Neuronal stem cell (in vitro differentiated cells): ENCODE measurements at regions not wholly inside any gene's neighbourhood (a gene's known extent, or its start where the extent isn't known, plus 50 kb on each side); places are given as distances from the start of the nearest gene placed in this dataset.

Source experiments
- DNase-seq: peaks from one replicate; pipeline ENCODE4 v3.0.0-alpha.2; 2013; ENCODE audit warnings: low spot score
- H2AFZ ChIP-seq: one replicate; pipeline ENCODE4 v1.6.1; 2013; ENCODE audit warnings: mild to moderate bottlenecking, low read length, inconsistent platforms
- H2AK5ac ChIP-seq: 2 replicates; pipeline ENCODE4 v1.6.1; 2013; ENCODE audit warnings: low read depth, mild to moderate bottlenecking, inconsistent platforms, low read length, moderate library complexity, mixed read lengths
- H2BK120ac ChIP-seq: 2 replicates; pipeline ENCODE4 v1.6.1; 2013; ENCODE audit warnings: low read depth, mild to moderate bottlenecking, inconsistent platforms, low read length, moderate library complexity, mixed read lengths
- H2BK12ac ChIP-seq: one replicate; pipeline ENCODE4 v1.6.1; 2013; ENCODE audit warnings: low read length, inconsistent platforms
- H2BK15ac ChIP-seq: 2 replicates; pipeline ENCODE4 v1.6.1; 2013; ENCODE audit warnings: mild to moderate bottlenecking, low read length, inconsistent platforms, mixed read lengths
- H2BK5ac ChIP-seq: one replicate; pipeline ENCODE4 v1.6.1; 2013; ENCODE audit warnings: inconsistent platforms, mild to moderate bottlenecking, low read length, moderate library complexity
- H3K14ac ChIP-seq: one replicate; pipeline ENCODE4 v1.6.1; 2013; ENCODE audit warnings: low read length, inconsistent platforms
- H3K18ac ChIP-seq: 2 replicates; pipeline ENCODE4 v1.6.1; 2013; ENCODE audit warnings: low read length, inconsistent platforms
- H3K23ac ChIP-seq: 2 replicates; pipeline ENCODE4 v1.6.1; 2013; ENCODE audit warnings: low read depth, mild to moderate bottlenecking, mixed read lengths, low read length, inconsistent platforms; ENCODE audit not compliant: poor library complexity
- H3K27ac ChIP-seq: replicated peaks from 3 replicates; pipeline ENCODE4 v1.5.1; 2013; ENCODE audit warnings: low read length, inconsistent platforms
- H3K27me3 ChIP-seq, 3 experiments: 2 replicates each; pipeline ENCODE4 v1.6.1; 2013; ENCODE audit warnings: low read length in 3 of 3, mild to moderate bottlenecking in 2 of 3, inconsistent platforms in 1 of 3, low read depth in 1 of 3, mixed read lengths in 1 of 3, moderate library complexity in 1 of 3; ENCODE audit not compliant: control insufficient read depth in 3 of 3, insufficient read depth in 3 of 3
- H3K36me3 ChIP-seq, 2 donors: replicated peaks in 1 of 2; 2 replicates each; pipeline ENCODE4 v1.6.1; 2013; ENCODE audit warnings: low read length in 2 of 2; ENCODE audit not compliant: control insufficient read depth in 2 of 2, insufficient read depth in 2 of 2
- H3K4ac ChIP-seq: 2 replicates; pipeline ENCODE4 v1.6.1; 2013; ENCODE audit warnings: inconsistent platforms, mild to moderate bottlenecking, low read length, moderate library complexity
- H3K4me1 ChIP-seq, 2 donors: 1 replicate in 1 of 2; 2 replicates in 1 of 2; pipeline ENCODE4 v1.6.1; 2013; ENCODE audit warnings: low read length in 2 of 2, low read depth in 1 of 2; ENCODE audit not compliant: control insufficient read depth in 2 of 2, insufficient read depth in 1 of 2
- H3K4me2 ChIP-seq: one replicate; pipeline ENCODE4 v1.6.1; 2013; ENCODE audit warnings: mild to moderate bottlenecking, low read length, inconsistent platforms; ENCODE audit not compliant: insufficient read depth, poor library complexity, severe bottlenecking
- H3K4me3 ChIP-seq, 2 donors: 2 replicates each; pipeline ENCODE4 v1.5.1; 2013; ENCODE audit warnings: low read length in 2 of 2, mild to moderate bottlenecking in 2 of 2, inconsistent platforms in 1 of 2, moderate library complexity in 1 of 2
- H3K79me1 ChIP-seq: one replicate; pipeline ENCODE4 v1.6.1; 2013; ENCODE audit warnings: low read depth, mild to moderate bottlenecking, inconsistent platforms, low read length, moderate library complexity
- H3K9ac ChIP-seq: one replicate; pipeline ENCODE4 v1.6.1; 2013; ENCODE audit warnings: mild to moderate bottlenecking, low read depth, low read length, inconsistent platforms; ENCODE audit not compliant: poor library complexity
- H3K9me3 ChIP-seq, 2 donors: replicated peaks in 1 of 2; 2 replicates each; pipeline versions ENCODE3 to v1.6.1; 2013; ENCODE audit warnings: low read length in 2 of 2, mild to moderate bottlenecking in 2 of 2, inconsistent platforms in 1 of 2, low read depth in 1 of 2, mixed read lengths in 1 of 2, moderate library complexity in 1 of 2; ENCODE audit not compliant: control insufficient read depth in 2 of 2, insufficient read depth in 1 of 2
- H4K8ac ChIP-seq: one replicate; pipeline ENCODE4 v1.6.1; 2013; ENCODE audit warnings: low read depth, mild to moderate bottlenecking, inconsistent platforms, low read length, moderate library complexity
- H4K91ac ChIP-seq: one replicate; pipeline ENCODE4 v1.6.1; 2013; ENCODE audit warnings: low read length, low read depth, mild to moderate bottlenecking, inconsistent platforms; ENCODE audit not compliant: poor library complexity
- WGBS, 2 donors: extraction: QIAGEN DNeasy Blood & Tissue Kit; methylation state at CpG; one replicate each; pipeline ENCODE4 v1.1.7; 2013; ENCODE audit warnings: missing lambda C conversion rate in 2 of 2, mixed read lengths in 1 of 2; ENCODE audit not compliant: insufficient read length in 2 of 2, insufficient replicate concordance in 1 of 2; ENCODE audit errors: extremely low coverage in 2 of 2; 5-methylcytosine and 5-hydroxymethylcytosine counted together

- Histone ChIP-seq H3K23ac (no peak overlapping the region), H2BK120ac (no peak overlapping the region), H3K27me3 (no peaks in the 10 kb centered on the region), H3K27ac (no peak overlapping the region), H3K4ac (no peak overlapping the region), H3K4me3 (no peak overlapping the region), H3K4me1 (no peaks in the 10 kb centered on the region), H2AK5ac (no peak overlapping the region), H3K14ac (no peak overlapping the region), H2AFZ (no peak overlapping the region), H3K36me3 (no peaks in the 10 kb centered on the region), H3K79me1 (no peaks in the 10 kb centered on the region), H2BK5ac (no peak overlapping the region), H2BK15ac (no peak overlapping the region), H4K91ac (no peak overlapping the region), H3K18ac (no peak overlapping the region), H3K4me2 (no peak overlapping the region), H4K8ac (no peak overlapping the region), H2BK12ac (no peak overlapping the region), H3K9ac (no peak overlapping the region), H3K9me3 (peaks cover 0 to 3% of the 10 kb centered on the region in 2 donors)
- no CpG with 5 or more reads among the region's 3 CpGs for WGBS, 2 donors
- DNase-seq: no peak
Measured at GRCh38 chr6:9155836-9156235, 720.5 kb upstream of the SLC35B3 start.

- no peak overlapping the region for H3K9ac ChIP-seq
- no peak overlapping the region for H3K4ac ChIP-seq
- H3K36me3 ChIP-seq: no peaks in the 10 kb centered on the region
- H3K27me3 ChIP-seq: no peaks in the 10 kb centered on the region
- no peaks in the 10 kb centered on the region for H3K9me3 ChIP-seq
- H2AFZ ChIP-seq: no peak overlapping the region
- no peak overlapping the region for H3K4me3 ChIP-seq
- no peak overlapping the region for H2BK15ac ChIP-seq
- no peak overlapping the region for H3K18ac ChIP-seq
- no peak overlapping the region for H2AK5ac ChIP-seq
- H3K14ac ChIP-seq: no peak overlapping the region
- no peak overlapping the region for H2BK12ac ChIP-seq
- no peaks in the 10 kb centered on the region for H3K79me1 ChIP-seq
- no peak overlapping the region for H3K27ac ChIP-seq
- no peak overlapping the region for H2BK5ac ChIP-seq
- no peak for DNase-seq
- no peak overlapping the region for H4K8ac ChIP-seq
- H2BK120ac ChIP-seq: no peak overlapping the region
- no CpG with 5 or more reads among the region's 4 CpGs for WGBS, 2 donors
- H3K4me1 ChIP-seq: no peaks in the 10 kb centered on the region
- no peak overlapping the region for H3K4me2 ChIP-seq
- no peak overlapping the region for H4K91ac ChIP-seq
- no peak overlapping the region for H3K23ac ChIP-seq
Measured at GRCh38 chr6:9143140-9143539, 707.8 kb upstream of the SLC35B3 start.

GRCh38 chr6:9140951-9141460 is 705.7 kb upstream of the SLC35B3 start:
- Histone ChIP-seq H3K18ac (no peak overlapping the region), H3K23ac (no peak overlapping the region), H2BK12ac (no peak overlapping the region), H3K4ac (no peak overlapping the region), H3K14ac (no peak overlapping the region), H2AK5ac (no peak overlapping the region), H3K27ac (no peak overlapping the region), H3K79me1 (no peaks in the 10 kb centered on the region), H3K4me2 (no peak overlapping the region), H2BK5ac (no peak overlapping the region), H2BK15ac (no peak overlapping the region), H3K4me3 (no peak overlapping the region), H2BK120ac (no peak overlapping the region), H3K9me3 (no peaks in the 10 kb centered on the region), H2AFZ (no peak overlapping the region), H3K4me1 (no peaks in the 10 kb centered on the region), H3K27me3 (no peaks in the 10 kb centered on the region), H3K9ac (no peak overlapping the region), H3K36me3 (no peaks in the 10 kb centered on the region), H4K8ac (no peak overlapping the region), H4K91ac (no peak overlapping the region)
- DNase-seq: no peak
- WGBS, 2 donors: no CpG with 5 or more reads among the region's 4 CpGs

- DNase-seq: no peak
- Histone ChIP-seq H2BK120ac (no peak overlapping the region), H3K9ac (no peak overlapping the region), H3K4me3 (no peak overlapping the region), H4K91ac (no peak overlapping the region), H2AK5ac (no peak overlapping the region), H2BK12ac (no peak overlapping the region), H2AFZ (no peak overlapping the region), H3K36me3 (no peaks in the 10 kb centered on the region), H3K27ac (no peak overlapping the region), H3K27me3 (no peaks in the 10 kb centered on the region), H3K23ac (no peak overlapping the region), H3K18ac (no peak overlapping the region), H3K79me1 (no peaks in the 10 kb centered on the region), H3K4me1 (no peaks in the 10 kb centered on the region), H3K9me3 (no peaks in the 10 kb centered on the region), H4K8ac (no peak overlapping the region), H2BK5ac (no peak overlapping the region), H2BK15ac (no peak overlapping the region), H3K4me2 (no peak overlapping the region), H3K4ac (no peak overlapping the region), H3K14ac (no peak overlapping the region)
- no CpG with 5 or more reads among the region's 8 CpGs for WGBS, 2 donors
Measured at GRCh38 chr6:9140172-9140571, 704.8 kb upstream of the SLC35B3 start.
